ENCODE measurements at regions not wholly inside any gene's neighbourhood (a gene's known extent, or its start where the extent isn't known, plus 50 kb on each side); places are given as distances from the start of the nearest gene placed in this dataset.

- H3K4me3 ChIP-seq, result no peak overlapping the region
- no peak overlapping the region for H3K27ac ChIP-seq
- no peak for ATAC-seq (replicated peaks in 6 of 8)
- 67 to 100% (median 88%) methylated on average over 1 to 9 of the region's 13 CpGs; no CpG with 5 or more reads in 4 of the 10 experiments for WGBS, 10 experiments
- in situ Hi-C loops (cut with MboI; ENCODE audit: low pct_unique_long_range_greater_than_20kb in 2 of 9, low sequenced_read_pairs in 9 of 9, unreplicated experiment in 9 of 9), result no loop called here
- H3K4me1 ChIP-seq (replicated peaks in 1 of 2), result peaks cover 16 to 19% of the 10 kb centered on the region in 2 donors
Measured at GRCh38 chr12:124418156-124418555, 123.3 kb downstream of the RFLNA start.

- no peak overlapping the region for H3K4me3 ChIP-seq
- peak in 2 of 8 experiments; percentile 43 to 54 for ATAC-seq (replicated peaks in 6 of 8)
- H3K27ac ChIP-seq, result no peak overlapping the region
- H3K4me1 ChIP-seq (replicated peaks in 1 of 2), result peaks cover 5 to 7% of the 10 kb centered on the region in 2 donors
- 84 to 100% (median 94%) methylated on average over 3 to 11 of the region's 59 CpGs; no CpG with 5 or more reads in 1 of the 10 experiments for WGBS, 10 experiments
- in situ Hi-C loops (cut with MboI; ENCODE audit: low pct_unique_long_range_greater_than_20kb in 2 of 9, low sequenced_read_pairs in 9 of 9, unreplicated experiment in 9 of 9), result no loop called here
Measured at GRCh38 chr12:124416516-124417395, 121.9 kb downstream of the RFLNA start.

GRCh38 chr12:124415064-124415463, 120.2 kb downstream of the RFLNA start:
- WGBS, 10 experiments, result 80 to 100% (median 96%) methylated on average over 1 to 5 of the region's 9 CpGs; no CpG with 5 or more reads in 6 of the 10 experiments
- in situ Hi-C loops (cut with MboI; ENCODE audit: low pct_unique_long_range_greater_than_20kb in 2 of 9, low sequenced_read_pairs in 9 of 9, unreplicated experiment in 9 of 9), result no loop called here
- ATAC-seq (replicated peaks in 6 of 8), result no peak
- no peak overlapping the region for H3K27ac ChIP-seq
- H3K4me1 ChIP-seq (replicated peaks in 1 of 2), result peaks cover 17 to 18% of the 10 kb centered on the region in 2 donors
- H3K4me3 ChIP-seq, result no peak overlapping the region

- peaks cover 18 to 22% of the 10 kb centered on the region in 2 donors for H3K4me1 ChIP-seq (replicated peaks in 1 of 2)
- H3K4me3 ChIP-seq, result no peak overlapping the region
Measured at GRCh38 chr12:124413915-124414314, 119.0 kb downstream of the RFLNA start.

GRCh38 chr12:124413401-124413800, 118.5 kb downstream of the RFLNA start:
- no peak for ATAC-seq (replicated peaks in 6 of 8)
- no peak overlapping the region for H3K27ac ChIP-seq
- no peak overlapping the region for H3K4me3 ChIP-seq
- WGBS, 10 experiments, result 80 to 100% (median 90%) methylated on average over 1 to 9 of the region's 15 CpGs; no CpG with 5 or more reads in 6 of the 10 experiments
- H3K4me1 ChIP-seq (replicated peaks in 1 of 2), result peaks cover 18 to 22% of the 10 kb centered on the region in 2 donors
- in situ Hi-C loops (cut with MboI; ENCODE audit: low pct_unique_long_range_greater_than_20kb in 2 of 9, low sequenced_read_pairs in 9 of 9, unreplicated experiment in 9 of 9), result no loop called here

More at GRCh38 chr12:124413915-124414314, 119.0 kb downstream of the RFLNA start:
- H3K27ac ChIP-seq, result no peak overlapping the region
- no peak for ATAC-seq (replicated peaks in 6 of 8)
- 40 to 85% methylated on average over 1 to 4 of the region's 8 CpGs; no CpG with 5 or more reads in 8 of the 10 experiments for WGBS, 10 experiments
- in situ Hi-C loops (cut with MboI; ENCODE audit: low pct_unique_long_range_greater_than_20kb in 2 of 9, low sequenced_read_pairs in 9 of 9, unreplicated experiment in 9 of 9), result no loop called here

GRCh38 chr12:124412646-124413015, 117.7 kb downstream of the RFLNA start:
- no peak overlapping the region for H3K4me3 ChIP-seq
- peak in 2 of 8 experiments; percentile 39 to 44 for ATAC-seq (replicated peaks in 6 of 8)
- WGBS, 10 experiments, result 38 to 100% methylated on average over 3 to 5 of the region's 13 CpGs; no CpG with 5 or more reads in 8 of the 10 experiments
- H3K4me1 ChIP-seq (replicated peaks in 1 of 2), result peaks cover 18 to 22% of the 10 kb centered on the region in 2 donors
- in situ Hi-C loops (cut with MboI; ENCODE audit: low pct_unique_long_range_greater_than_20kb in 2 of 9, low sequenced_read_pairs in 9 of 9, unreplicated experiment in 9 of 9), result no loop called here
- H3K27ac ChIP-seq, result no peak overlapping the region

- in situ Hi-C loops (cut with MboI; ENCODE audit: low pct_unique_long_range_greater_than_20kb in 2 of 9, low sequenced_read_pairs in 9 of 9, unreplicated experiment in 9 of 9), result no loop called here
- ATAC-seq (replicated peaks in 6 of 8), result peak in 3 of 8 experiments; percentile 4 to 10 (median 8)
- H3K4me3 ChIP-seq, result no peak overlapping the region
- H3K27ac ChIP-seq, result peak overlapping the region in 1 of 2 donors; percentile 16
- H3K4me1 ChIP-seq (replicated peaks in 1 of 2), result peaks cover 18 to 22% of the 10 kb centered on the region in 2 donors
- WGBS, 10 experiments, result 40 to 100% (median 97%) methylated on average over 1 to 12 of the region's 22 CpGs; no CpG with 5 or more reads in 4 of the 10 experiments
Measured at GRCh38 chr12:124411953-124412645, 117.2 kb downstream of the RFLNA start.

GRCh38 chr12:124411281-124411878, 116.5 kb downstream of the RFLNA start:
- Histone ChIP-seq H3K27ac (peak overlapping the region; percentile 16 to 63), H3K4me3 (no peak overlapping the region), H3K4me1 (replicated peaks in 1 of 2) (peaks cover 18 to 22% of the 10 kb centered on the region in 2 donors)
- peak; percentile 9 to 83 (median 62) for ATAC-seq (replicated peaks in 6 of 8)
- WGBS, 10 experiments, result 20 to 76% (median 56%) methylated on average over 1 to 7 of the region's 25 CpGs; no CpG with 5 or more reads in 6 of the 10 experiments
- in situ Hi-C loops (cut with MboI; ENCODE audit: low pct_unique_long_range_greater_than_20kb in 2 of 9, low sequenced_read_pairs in 9 of 9, unreplicated experiment in 9 of 9), result no loop called here

- H3K4me1 ChIP-seq (replicated peaks in 1 of 2), result peaks cover 21 to 22% of the 10 kb centered on the region in 2 donors
- no peak overlapping the region for H3K4me3 ChIP-seq
- in situ Hi-C loops (cut with MboI; ENCODE audit: low pct_unique_long_range_greater_than_20kb in 2 of 9, low sequenced_read_pairs in 9 of 9, unreplicated experiment in 9 of 9), result no loop called here
- peak in 5 of 8 experiments; percentile 16 to 63 (median 53) for ATAC-seq (replicated peaks in 6 of 8)
- peak overlapping the region; percentile 63 to 74 for H3K27ac ChIP-seq
- 53 to 100% (median 82%) methylated on average over 1 to 6 of the region's 15 CpGs; no CpG with 5 or more reads in 4 of the 10 experiments for WGBS, 10 experiments
Measured at GRCh38 chr12:124410354-124411175, 115.7 kb downstream of the RFLNA start.

- Histone ChIP-seq H3K4me1 (replicated peaks in 1 of 2) (peaks cover 28 to 37% of the 10 kb centered on the region in 2 donors), H3K27ac (no peak overlapping the region), H3K4me3 (no peak overlapping the region)
- in situ Hi-C loops (cut with MboI; ENCODE audit: low pct_unique_long_range_greater_than_20kb in 2 of 9, low sequenced_read_pairs in 9 of 9, unreplicated experiment in 9 of 9), result no loop called here
- ATAC-seq (replicated peaks in 6 of 8), result peak in 2 of 8 experiments; percentile 4 to 11
- WGBS, 10 experiments, result 48 to 100% (median 90%) methylated on average over 1 to 12 of the region's 25 CpGs; no CpG with 5 or more reads in 3 of the 10 experiments
Measured at GRCh38 chr12:124408822-124409517, 114.1 kb downstream of the RFLNA start.

GRCh38 chr12:124407074-124407473, 112.2 kb downstream of the RFLNA start:
- Histone ChIP-seq H3K27ac (no peak overlapping the region), H3K4me1 (replicated peaks in 1 of 2) (peaks cover 38 to 53% of the 10 kb centered on the region in 2 donors), H3K4me3 (no peak overlapping the region)
- 77 to 100% (median 100%) methylated on average over 1 to 5 of the region's 8 CpGs; no CpG with 5 or more reads in 3 of the 10 experiments for WGBS, 10 experiments
- ATAC-seq (replicated peaks in 6 of 8), result no peak
- in situ Hi-C loops (cut with MboI; ENCODE audit: low pct_unique_long_range_greater_than_20kb in 2 of 9, low sequenced_read_pairs in 9 of 9, unreplicated experiment in 9 of 9), result no loop called here
